ENCODE measurements at regions not wholly inside any gene's neighbourhood (a gene's known extent, or its start where the extent isn't known, plus 50 kb on each side); places are given as distances from the start of the nearest gene placed in this dataset.

DNA sequence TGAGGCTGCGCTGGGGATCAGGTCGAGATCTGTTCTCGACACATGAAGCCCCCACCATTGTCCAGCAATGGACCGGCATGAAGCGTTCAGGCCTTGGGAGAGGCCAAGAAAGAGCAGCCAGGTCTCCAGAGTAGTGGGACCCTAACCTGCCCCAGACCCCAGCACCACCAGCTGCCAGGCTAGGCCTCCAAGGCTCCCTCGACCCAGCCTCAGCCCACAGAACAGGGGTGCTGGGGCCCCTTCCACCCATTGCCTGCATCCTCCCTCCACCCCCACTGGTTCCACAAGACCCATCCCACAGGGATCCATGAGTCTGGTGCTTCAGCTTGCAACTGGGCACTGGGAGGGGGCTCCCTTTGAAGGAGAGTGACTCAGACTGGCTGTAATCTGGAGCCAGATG lies 120.3 kb downstream of the TUBA3C start:
- Histone ChIP-seq H3K9ac (ENCODE audit: low read length in 3 of 3) (no peak overlapping the region), H3K4me3 (ENCODE audit: low read length in 3 of 3) (no peak overlapping the region), H3K36me3 (ENCODE audit: control insufficient read depth in 2 of 3, insufficient read depth in 3 of 3, low read length in 3 of 3) (no peaks in the 10 kb centered on the region), H3K27me3 (ENCODE audit: control insufficient read depth, insufficient read depth, low read length) (no peaks in the 10 kb centered on the region), H3K27ac (ENCODE audit: low read depth in 2 of 2, low read length in 2 of 2) (no peak overlapping the region), H3K9me3 (ENCODE audit: control insufficient read depth in 2 of 3, insufficient read depth in 1 of 3, low read length in 3 of 3) (peaks cover 0 to 7% (median 4%) of the 10 kb centered on the region in 3 donors), H3K4me1 (ENCODE audit: control insufficient read depth in 2 of 3, insufficient read depth in 2 of 3, low read depth in 1 of 3, low read length in 3 of 3) (no peaks in the 10 kb centered on the region)
- TF ChIP-seq CTCF (IDR thresholded peaks at IDR 0.05; ENCODE audit: borderline replicate concordance, extremely low read depth, insufficient read depth): no peak
- FAIRE-seq (no peak), DNase-seq (no peak)
- intact Hi-C loops (cut with DNase I): no loop called here

GRCh38 chr13:19060311-19061002 lies 121.2 kb downstream of the TUBA3C start:
- no peak for TF ChIP-seq CTCF (IDR thresholded peaks at IDR 0.05; ENCODE audit: borderline replicate concordance, extremely low read depth, insufficient read depth)
- no peak for DNase-seq
- FAIRE-seq: no peak

DNA sequence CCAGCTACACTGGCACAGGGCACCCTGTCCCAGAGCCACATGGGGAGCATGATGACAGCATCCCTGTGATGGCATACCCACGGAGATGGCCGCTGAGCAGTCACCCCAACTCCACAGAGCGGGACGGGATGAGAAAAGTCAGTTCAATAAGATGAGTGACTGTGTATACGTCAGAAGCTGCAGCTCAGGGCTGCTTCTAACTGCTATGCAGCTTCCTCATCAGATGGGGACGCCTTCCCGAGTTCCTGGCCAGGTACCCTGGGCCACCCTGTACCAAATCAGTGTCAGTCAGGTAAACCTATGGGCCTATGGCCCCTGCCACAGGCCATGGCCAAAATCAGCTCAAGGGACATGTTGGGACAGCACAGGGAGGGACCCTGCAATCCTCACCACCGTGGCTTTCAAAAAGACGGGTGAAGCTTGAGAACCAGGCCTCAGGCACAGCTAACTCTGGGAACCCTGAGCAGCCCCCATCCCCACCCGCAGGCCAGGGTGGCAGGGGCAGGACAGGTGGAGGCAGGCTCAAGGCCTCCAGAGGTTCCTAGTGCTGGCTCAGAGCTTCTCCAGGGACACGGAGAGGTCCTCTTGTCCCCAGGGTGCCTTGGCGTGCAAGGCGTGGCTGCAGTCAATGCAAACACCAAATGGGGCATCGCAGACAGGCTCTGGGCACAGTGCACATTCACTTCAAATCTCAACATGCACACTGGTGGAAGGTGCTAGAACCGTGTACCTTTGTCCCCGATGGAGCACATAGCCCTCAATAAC lies 122.4 kb downstream of the TUBA3C start:
- Histone ChIP-seq H3K9ac (ENCODE audit: low read length in 3 of 3) (no peak overlapping the region), H3K4me3 (ENCODE audit: low read length in 3 of 3) (no peak overlapping the region), H3K4me1 (ENCODE audit: control insufficient read depth in 2 of 3, insufficient read depth in 2 of 3, low read depth in 1 of 3, low read length in 3 of 3) (no peaks in the 10 kb centered on the region), H3K9me3 (ENCODE audit: control insufficient read depth in 2 of 3, insufficient read depth in 1 of 3, low read length in 3 of 3) (peaks cover 0 to 1% (median 1%) of the 10 kb centered on the region in 3 donors), H3K27ac (ENCODE audit: low read depth in 2 of 2, low read length in 2 of 2) (no peak overlapping the region), H3K36me3 (ENCODE audit: control insufficient read depth in 2 of 3, insufficient read depth in 3 of 3, low read length in 3 of 3) (no peaks in the 10 kb centered on the region), H3K27me3 (ENCODE audit: control insufficient read depth, insufficient read depth, low read length) (no peaks in the 10 kb centered on the region)
- no peak for DNase-seq
- intact Hi-C loops (cut with DNase I): no loop called here
- TF ChIP-seq CTCF (IDR thresholded peaks at IDR 0.05; ENCODE audit: borderline replicate concordance, extremely low read depth, insufficient read depth): no peak
- FAIRE-seq: no peak

More at GRCh38 chr13:19060311-19061002, 121.2 kb downstream of the TUBA3C start:
- Histone ChIP-seq H3K9me3 (ENCODE audit: control insufficient read depth in 2 of 3, insufficient read depth in 1 of 3, low read length in 3 of 3) (peaks cover 0 to 7% (median 4%) of the 10 kb centered on the region in 3 donors), H3K9ac (ENCODE audit: low read length in 3 of 3) (no peak overlapping the region), H3K36me3 (ENCODE audit: control insufficient read depth in 2 of 3, insufficient read depth in 3 of 3, low read length in 3 of 3) (no peaks in the 10 kb centered on the region), H3K27ac (ENCODE audit: low read depth in 2 of 2, low read length in 2 of 2) (no peak overlapping the region), H3K4me3 (ENCODE audit: low read length in 3 of 3) (no peak overlapping the region), H3K4me1 (ENCODE audit: control insufficient read depth in 2 of 3, insufficient read depth in 2 of 3, low read depth in 1 of 3, low read length in 3 of 3) (no peaks in the 10 kb centered on the region), H3K27me3 (ENCODE audit: control insufficient read depth, insufficient read depth, low read length) (no peaks in the 10 kb centered on the region)
- intact Hi-C loops (cut with DNase I): no loop called here
